ENCODE measurements at regions not wholly inside any gene's neighbourhood (a gene's known extent, or its start where the extent isn't known, plus 50 kb on each side); places are given as distances from the start of the nearest gene placed in this dataset.

DNA sequence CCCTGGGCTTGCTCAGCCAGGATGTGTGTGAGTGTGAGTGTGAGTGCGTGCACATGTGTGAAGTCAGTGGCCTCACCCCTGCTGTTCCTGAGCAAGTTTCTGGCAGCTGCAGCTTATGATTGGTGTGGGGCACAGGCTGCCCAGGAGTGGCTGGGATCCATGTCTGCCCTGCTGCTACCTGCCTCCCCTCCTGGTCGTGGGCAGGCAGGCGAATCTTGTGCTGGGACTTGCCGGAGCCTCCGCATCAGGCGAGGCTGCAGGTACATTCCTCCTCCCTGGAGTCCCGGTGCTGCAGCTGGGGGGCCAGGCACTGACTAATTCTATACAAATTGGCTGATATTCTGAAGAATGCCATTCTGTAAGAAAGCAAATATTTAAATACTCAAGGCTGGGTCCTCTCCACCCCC lies 85.6 kb upstream of the WNT4 start:
- TF ChIP-seq EZH2 (IDR thresholded peaks at IDR 0.05; ENCODE audit: borderline replicate concordance, low read depth, low read length, severe bottlenecking): no peak
- TF ChIP-seq, protein P1, sequence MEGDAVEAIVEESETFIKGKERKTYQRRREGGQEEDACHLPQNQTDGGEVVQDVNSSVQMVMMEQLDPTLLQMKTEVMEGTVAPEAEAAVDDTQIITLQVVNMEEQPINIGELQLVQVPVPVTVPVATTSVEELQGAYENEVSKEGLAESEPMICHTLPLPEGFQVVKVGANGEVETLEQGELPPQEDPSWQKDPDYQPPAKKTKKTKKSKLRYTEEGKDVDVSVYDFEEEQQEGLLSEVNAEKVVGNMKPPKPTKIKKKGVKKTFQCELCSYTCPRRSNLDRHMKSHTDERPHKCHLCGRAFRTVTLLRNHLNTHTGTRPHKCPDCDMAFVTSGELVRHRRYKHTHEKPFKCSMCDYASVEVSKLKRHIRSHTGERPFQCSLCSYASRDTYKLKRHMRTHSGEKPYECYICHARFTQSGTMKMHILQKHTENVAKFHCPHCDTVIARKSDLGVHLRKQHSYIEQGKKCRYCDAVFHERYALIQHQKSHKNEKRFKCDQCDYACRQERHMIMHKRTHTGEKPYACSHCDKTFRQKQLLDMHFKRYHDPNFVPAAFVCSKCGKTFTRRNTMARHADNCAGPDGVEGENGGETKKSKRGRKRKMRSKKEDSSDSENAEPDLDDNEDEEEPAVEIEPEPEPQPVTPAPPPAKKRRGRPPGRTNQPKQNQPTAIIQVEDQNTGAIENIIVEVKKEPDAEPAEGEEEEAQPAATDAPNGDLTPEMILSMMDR (IDR thresholded peaks at IDR 0.05; ENCODE audit: extremely low read depth in 1 of 2, insufficient read depth in 1 of 2, low read depth in 1 of 2, low read length in 2 of 2): no peak
- TF ChIP-seq FOS (IDR thresholded peaks at IDR 0.05; ENCODE audit: borderline replicate concordance, insufficient read depth, low read length): no peak
- TF ChIP-seq POLR2A (IDR thresholded peaks at IDR 0.05; ENCODE audit: low read depth, low read length): no peak
- TF ChIP-seq, protein P2, sequence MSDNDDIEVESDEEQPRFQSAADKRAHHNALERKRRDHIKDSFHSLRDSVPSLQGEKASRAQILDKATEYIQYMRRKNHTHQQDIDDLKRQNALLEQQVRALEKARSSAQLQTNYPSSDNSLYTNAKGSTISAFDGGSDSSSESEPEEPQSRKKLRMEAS (IDR thresholded peaks at IDR 0.05; ENCODE audit: insufficient read depth, insufficient read length): no peak
- no peak for TF ChIP-seq POLR2AphosphoS5 (IDR thresholded peaks at IDR 0.05; ENCODE audit: insufficient read depth, low read depth, low read length)
- no peak for TF ChIP-seq GATA2 (IDR thresholded peaks at IDR 0.05; ENCODE audit: insufficient read depth, insufficient read length, low read depth, low read length)

All from endothelial cell of umbilical vein (primary cell).